H9 (cell line): ENCODE measurements at regions not wholly inside any gene's neighbourhood (a gene's known extent, or its start where the extent isn't known, plus 50 kb on each side); places are given as distances from the start of the nearest gene placed in this dataset.
A peak's percentile ranks its signal among the peaks of the same experiment; 100 is the strongest.

Source experiments
- DNase-seq: peaks from one replicate; pipeline ENCODE4 v3.0.0-alpha.2; 2017
- H2AFZ ChIP-seq: one replicate; pipeline ENCODE4 v1.6.1; 2013; ENCODE audit warnings: mild to moderate bottlenecking, low read length, control low read depth, moderate library complexity
- H2AK5ac ChIP-seq: 2 replicates; pipeline ENCODE4 v1.6.1; 2013; ENCODE audit warnings: low read length, control low read depth, mixed read lengths; ENCODE audit not compliant: insufficient read length
- H2BK120ac ChIP-seq: one replicate; pipeline ENCODE4 v1.6.1; 2013; ENCODE audit warnings: low read depth, mild to moderate bottlenecking, low read length, control low read depth, inconsistent platforms; ENCODE audit not compliant: poor library complexity, severe bottlenecking
- H2BK12ac ChIP-seq: 2 replicates; pipeline ENCODE4 v1.6.1; 2013; ENCODE audit warnings: low read length, control low read depth, mixed read lengths, low read depth; ENCODE audit not compliant: insufficient read length
- H2BK15ac ChIP-seq: 2 replicates; pipeline ENCODE4 v1.6.1; 2013; ENCODE audit warnings: low read depth, low read length, control low read depth
- H2BK20ac ChIP-seq: one replicate; pipeline ENCODE4 v1.6.1; 2013; ENCODE audit warnings: low read depth, mild to moderate bottlenecking, low read length, control low read depth, inconsistent platforms; ENCODE audit not compliant: poor library complexity, severe bottlenecking
- H2BK5ac ChIP-seq: 2 replicates; pipeline ENCODE4 v1.6.1; 2013; ENCODE audit warnings: low read length, control low read depth, mixed read lengths; ENCODE audit not compliant: insufficient read length
- H3K14ac ChIP-seq: 2 replicates; pipeline ENCODE4 v1.6.1; 2013; ENCODE audit warnings: low read length, control low read depth; ENCODE audit not compliant: insufficient read depth
- H3K18ac ChIP-seq: 2 replicates; pipeline ENCODE4 v1.6.1; 2013; ENCODE audit warnings: low read depth, mild to moderate bottlenecking, mixed read lengths, low read length, control low read depth; ENCODE audit not compliant: insufficient read length
- H3K23ac ChIP-seq: 2 replicates; pipeline ENCODE4 v1.6.1; 2013; ENCODE audit warnings: low read length, control low read depth, mixed read lengths, low read depth; ENCODE audit not compliant: insufficient read length
- H3K23me2 ChIP-seq: 2 replicates; pipeline ENCODE4 v1.6.1; 2013; ENCODE audit warnings: low read depth, mild to moderate bottlenecking, mixed read lengths, low read length, control low read depth; ENCODE audit not compliant: insufficient read length, poor library complexity, severe bottlenecking
- H3K27ac ChIP-seq: 2 replicates; pipeline ENCODE4 v1.5.1; 2013; ENCODE audit warnings: low read length, control low read depth, mixed read lengths, low read depth; ENCODE audit not compliant: insufficient read length
- H3K27me3 ChIP-seq: 2 replicates; pipeline ENCODE4 v1.6.1; 2013; ENCODE audit warnings: low read length, control low read depth, inconsistent platforms; ENCODE audit not compliant: insufficient read depth
- H3K4ac ChIP-seq: 2 replicates; pipeline ENCODE4 v1.6.1; 2013; ENCODE audit warnings: low read depth, mild to moderate bottlenecking, control low read depth, inconsistent platforms, low read length, moderate library complexity
- H3K4me1 ChIP-seq: 2 replicates; pipeline ENCODE4 v1.6.1; 2013; ENCODE audit warnings: low read length, control low read depth, inconsistent platforms; ENCODE audit not compliant: insufficient read depth
- H3K4me2 ChIP-seq: 2 replicates; pipeline ENCODE4 v1.6.1; 2013; ENCODE audit warnings: low read length, control low read depth, mixed read lengths; ENCODE audit not compliant: insufficient read length, insufficient read depth
- H3K56ac ChIP-seq: 2 replicates; pipeline ENCODE4 v1.6.1; 2013; ENCODE audit warnings: low read depth, mild to moderate bottlenecking, mixed read lengths, low read length, control low read depth; ENCODE audit not compliant: insufficient read length
- H3K79me1 ChIP-seq: 2 replicates; pipeline ENCODE4 v1.6.1; 2013; ENCODE audit warnings: low read depth, mild to moderate bottlenecking, moderate library complexity, low read length, control low read depth, inconsistent platforms; ENCODE audit not compliant: insufficient read depth, poor library complexity, severe bottlenecking
- H3K79me2 ChIP-seq: 2 replicates; pipeline ENCODE4 v1.6.1; 2013; ENCODE audit warnings: low read length, control low read depth, inconsistent platforms; ENCODE audit not compliant: insufficient read depth
- H3K9ac ChIP-seq: 2 replicates; pipeline ENCODE4 v1.6.1; 2013; ENCODE audit warnings: low read length, control low read depth, mixed read lengths; ENCODE audit not compliant: insufficient read length; ENCODE audit errors: extremely low read depth
- H3K9me3 ChIP-seq: one replicate; pipeline ENCODE4 v1.6.1; 2013; ENCODE audit warnings: low read depth, low read length, inconsistent platforms; ENCODE audit not compliant: control insufficient read depth
- H3T11ph ChIP-seq: one replicate; pipeline ENCODE4 v1.6.1; 2013; ENCODE audit warnings: mild to moderate bottlenecking, low read length, control low read depth, inconsistent platforms
- H4K20me1 ChIP-seq: one replicate; pipeline ENCODE4 v1.6.1; 2013; ENCODE audit not compliant: control insufficient read depth, insufficient read length, insufficient read depth
- H4K5ac ChIP-seq: 2 replicates; pipeline ENCODE4 v1.6.1; 2013; ENCODE audit warnings: low read depth, mild to moderate bottlenecking, mixed read lengths, low read length, control low read depth; ENCODE audit not compliant: insufficient read length
- H4K8ac ChIP-seq: replicated peaks from 2 replicates; pipeline ENCODE4 v1.6.1; 2013; ENCODE audit warnings: low read length, control low read depth, mixed read lengths, low read depth; ENCODE audit not compliant: insufficient read length
- H4K91ac ChIP-seq: 2 replicates; pipeline ENCODE4 v1.6.1; 2013; ENCODE audit warnings: low read depth, mild to moderate bottlenecking, moderate library complexity, mixed read lengths, low read length, control low read depth; ENCODE audit not compliant: insufficient read length
- H3K27ac Mint-ChIP-seq, 3 experiments: 2 replicates in 2 of 3; 3 replicates in 1 of 3; pipeline ENCODE4 v1.8.0; 2020 to 2021; ENCODE audit warnings: mixed read lengths in 3 of 3, mild to moderate bottlenecking in 1 of 3, moderate library complexity in 1 of 3
- H3K27me3 Mint-ChIP-seq: 2 replicates; pipeline ENCODE4 v1.8.0; 2021; ENCODE audit warnings: low read depth, mild to moderate bottlenecking, moderate library complexity, mixed read lengths
- H3K36me3 Mint-ChIP-seq, 3 experiments: 2 replicates in 2 of 3; 3 replicates in 1 of 3; pipeline ENCODE4 v1.8.0; 2020 to 2021; ENCODE audit warnings: low read depth in 3 of 3, mixed read lengths in 3 of 3; ENCODE audit not compliant: insufficient read depth in 1 of 3
- H3K4me1 Mint-ChIP-seq, 2 experiments: 2 replicates each; pipeline ENCODE4 v1.8.0; 2020; ENCODE audit warnings: mixed read lengths in 2 of 2
- H3K4me3 Mint-ChIP-seq, 2 experiments: 2 replicates in 1 of 2; 3 replicates in 1 of 2; pipeline ENCODE4 v1.8.0; 2020 to 2021; ENCODE audit warnings: mild to moderate bottlenecking in 2 of 2, mixed read lengths in 2 of 2, moderate library complexity in 1 of 2
- H3K9me3 Mint-ChIP-seq, 2 experiments: 2 replicates in 1 of 2; 3 replicates in 1 of 2; pipeline ENCODE4 v1.8.0; 2020; ENCODE audit warnings: mild to moderate bottlenecking in 2 of 2, mixed read lengths in 2 of 2, moderate library complexity in 1 of 2
- WGBS: extraction: QIAGEN DNeasy Blood & Tissue Kit; methylation state at CpG from one replicate; pipeline ENCODE4 v1.1.7; 2013; ENCODE audit warnings: missing lambda C conversion rate, low lambda C conversion rate, mixed read lengths; ENCODE audit not compliant: insufficient read length; ENCODE audit errors: extremely low coverage; 5-methylcytosine and 5-hydroxymethylcytosine counted together
- TF ChIP-seq, protein P1 (sequence below): fragments of 200-600 bp; sonication (generic); conservative IDR thresholded peaks from 3 replicates; pipeline ENCODE4 v1.8.0; 2021; ENCODE audit warnings: antibody characterized with exemption, mild to moderate bottlenecking

DNA sequence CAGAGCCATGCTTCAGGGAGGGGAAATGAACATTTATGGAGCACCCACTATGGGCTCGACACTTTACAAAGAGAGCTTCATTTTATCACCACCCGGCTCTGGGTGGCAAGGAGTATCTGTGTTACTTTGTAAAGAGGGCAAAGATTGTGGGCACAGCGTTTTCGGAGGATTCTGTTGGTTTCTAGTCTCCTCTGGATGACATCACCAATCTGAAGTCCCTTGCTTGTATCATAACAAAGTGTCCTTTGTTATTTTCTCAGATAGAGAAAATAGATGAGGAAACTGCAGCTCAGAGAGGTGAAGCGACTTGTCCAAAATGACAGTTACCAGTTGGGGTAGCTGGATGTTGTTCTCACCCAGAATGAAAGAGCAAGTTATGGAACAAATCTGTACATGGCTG lies 162.8 kb downstream of the GLI2 start:
- H3K14ac ChIP-seq = no peak overlapping the region
- TF ChIP-seq, protein P1, sequence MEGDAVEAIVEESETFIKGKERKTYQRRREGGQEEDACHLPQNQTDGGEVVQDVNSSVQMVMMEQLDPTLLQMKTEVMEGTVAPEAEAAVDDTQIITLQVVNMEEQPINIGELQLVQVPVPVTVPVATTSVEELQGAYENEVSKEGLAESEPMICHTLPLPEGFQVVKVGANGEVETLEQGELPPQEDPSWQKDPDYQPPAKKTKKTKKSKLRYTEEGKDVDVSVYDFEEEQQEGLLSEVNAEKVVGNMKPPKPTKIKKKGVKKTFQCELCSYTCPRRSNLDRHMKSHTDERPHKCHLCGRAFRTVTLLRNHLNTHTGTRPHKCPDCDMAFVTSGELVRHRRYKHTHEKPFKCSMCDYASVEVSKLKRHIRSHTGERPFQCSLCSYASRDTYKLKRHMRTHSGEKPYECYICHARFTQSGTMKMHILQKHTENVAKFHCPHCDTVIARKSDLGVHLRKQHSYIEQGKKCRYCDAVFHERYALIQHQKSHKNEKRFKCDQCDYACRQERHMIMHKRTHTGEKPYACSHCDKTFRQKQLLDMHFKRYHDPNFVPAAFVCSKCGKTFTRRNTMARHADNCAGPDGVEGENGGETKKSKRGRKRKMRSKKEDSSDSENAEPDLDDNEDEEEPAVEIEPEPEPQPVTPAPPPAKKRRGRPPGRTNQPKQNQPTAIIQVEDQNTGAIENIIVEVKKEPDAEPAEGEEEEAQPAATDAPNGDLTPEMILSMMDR = no peak
- H4K20me1 ChIP-seq = no peaks in the 10 kb centered on the region
- Mint-ChIP-seq H3K27me3 (no peaks in the 10 kb centered on the region), H3K9me3 (no peaks in the 10 kb centered on the region), H3K27ac (peak overlapping the region in 1 of 3 experiments; percentile 81; a peak in 2 of 7 replicates), H3K36me3 (peaks cover 0 to 9% (median 4%) of the 10 kb centered on the region in 3 experiments; a peak in 2 of 7 replicates), H3K4me1 (peaks cover 75 to 89% of the 10 kb centered on the region in 2 experiments), H3K4me3 (no peak overlapping the region)
- H3K4ac ChIP-seq = no peak overlapping the region
- no peak overlapping the region for H3K23ac ChIP-seq
- H3K79me1 ChIP-seq = no peaks in the 10 kb centered on the region
- no peaks in the 10 kb centered on the region for H3K27me3 ChIP-seq
- no peaks in the 10 kb centered on the region for H3K23me2 ChIP-seq
- H3K79me2 ChIP-seq = no peaks in the 10 kb centered on the region
- H4K8ac ChIP-seq = no peak overlapping the region
- peaks cover 3% of the 10 kb centered on the region; the same call in 1 of the 2 replicates for H3K4me1 ChIP-seq
- DNase-seq = no peak
- H3K9ac ChIP-seq = no peak overlapping the region
- WGBS = no CpG with 5 or more reads among the region's 5 CpGs
- H2BK120ac ChIP-seq = no peak overlapping the region
- H3K27ac ChIP-seq = no peak overlapping the region
- no peak overlapping the region for H2BK5ac ChIP-seq
- H4K91ac ChIP-seq = no peak overlapping the region
- no peak overlapping the region for H4K5ac ChIP-seq
- no peak overlapping the region for H3K4me2 ChIP-seq
- no peak overlapping the region for H2AFZ ChIP-seq
- H3K18ac ChIP-seq = no peak overlapping the region
- H2BK20ac ChIP-seq = no peak overlapping the region
- no peak overlapping the region for H2BK12ac ChIP-seq
- H3K56ac ChIP-seq = no peak overlapping the region
- H3T11ph ChIP-seq = no peak overlapping the region
- no peak overlapping the region for H2AK5ac ChIP-seq
- H2BK15ac ChIP-seq = no peak overlapping the region
- H3K9me3 ChIP-seq = no peaks in the 10 kb centered on the region
